Endothelial cell (in vitro differentiated cells): ENCODE measurements at regions not wholly inside any gene's neighbourhood (a gene's known extent, or its start where the extent isn't known, plus 50 kb on each side); places are given as distances from the start of the nearest gene placed in this dataset.

ENCODE experiments used
- DNase-seq: peaks from one replicate; pipeline ENCODE4 v3.0.0; 2021; ENCODE audit warnings: low spot score
- H3K27ac Mint-ChIP-seq: one replicate; pipeline ENCODE4 v1.8.0; 2021; ENCODE audit warnings: mixed read lengths, inconsistent platforms; ENCODE audit not compliant: unreplicated experiment
- H3K27me3 Mint-ChIP-seq: one replicate; pipeline ENCODE4 v1.8.0; 2021; ENCODE audit warnings: mild to moderate bottlenecking, moderate library complexity, mixed read lengths, inconsistent platforms; ENCODE audit not compliant: unreplicated experiment
- H3K36me3 Mint-ChIP-seq: one replicate; pipeline ENCODE4 v1.8.0; 2021; ENCODE audit warnings: mild to moderate bottlenecking, low read depth, mixed read lengths, inconsistent platforms; ENCODE audit not compliant: unreplicated experiment
- H3K4me1 Mint-ChIP-seq: one replicate; pipeline ENCODE4 v1.8.0; 2021; ENCODE audit warnings: mild to moderate bottlenecking, mixed read lengths, inconsistent platforms; ENCODE audit not compliant: unreplicated experiment
- H3K4me3 Mint-ChIP-seq: one replicate; pipeline ENCODE4 v1.8.0; 2021; ENCODE audit warnings: mild to moderate bottlenecking, mixed read lengths, inconsistent platforms; ENCODE audit not compliant: unreplicated experiment
- H3K9me3 Mint-ChIP-seq: one replicate; pipeline ENCODE4 v1.8.0; 2021; ENCODE audit warnings: mixed read lengths, inconsistent platforms; ENCODE audit not compliant: unreplicated experiment
- TF ChIP-seq, protein P1 (sequence below): fragments of 200-600 bp; sonication (generic); IDR thresholded peaks from one replicate; pipeline ENCODE4 v1.5.0; 2021; ENCODE audit warnings: antibody characterized with exemption; ENCODE audit not compliant: unreplicated experiment

DNA sequence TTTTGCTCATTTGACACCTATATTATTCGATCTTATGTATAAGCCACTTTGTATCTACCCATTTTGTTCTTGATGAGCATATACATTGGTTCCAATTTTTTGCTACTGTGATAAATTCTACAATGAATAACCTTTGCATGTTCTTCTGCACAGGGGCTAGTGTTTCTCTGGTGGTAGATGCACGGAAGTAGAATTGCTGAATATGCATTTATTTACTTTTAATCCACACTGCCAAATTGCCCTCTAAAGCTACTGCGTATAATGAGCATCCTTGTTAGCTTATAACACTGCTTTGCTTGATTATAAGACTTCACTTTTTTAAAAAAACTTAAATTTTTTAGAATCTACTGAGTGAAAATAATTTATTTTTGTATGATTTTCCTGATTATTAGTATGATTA is 84.2 kb upstream of the PIAS1 start:
- H3K4me3 Mint-ChIP-seq: no peak overlapping the region
- H3K36me3 Mint-ChIP-seq: no peaks in the 10 kb centered on the region
- TF ChIP-seq, protein P1, sequence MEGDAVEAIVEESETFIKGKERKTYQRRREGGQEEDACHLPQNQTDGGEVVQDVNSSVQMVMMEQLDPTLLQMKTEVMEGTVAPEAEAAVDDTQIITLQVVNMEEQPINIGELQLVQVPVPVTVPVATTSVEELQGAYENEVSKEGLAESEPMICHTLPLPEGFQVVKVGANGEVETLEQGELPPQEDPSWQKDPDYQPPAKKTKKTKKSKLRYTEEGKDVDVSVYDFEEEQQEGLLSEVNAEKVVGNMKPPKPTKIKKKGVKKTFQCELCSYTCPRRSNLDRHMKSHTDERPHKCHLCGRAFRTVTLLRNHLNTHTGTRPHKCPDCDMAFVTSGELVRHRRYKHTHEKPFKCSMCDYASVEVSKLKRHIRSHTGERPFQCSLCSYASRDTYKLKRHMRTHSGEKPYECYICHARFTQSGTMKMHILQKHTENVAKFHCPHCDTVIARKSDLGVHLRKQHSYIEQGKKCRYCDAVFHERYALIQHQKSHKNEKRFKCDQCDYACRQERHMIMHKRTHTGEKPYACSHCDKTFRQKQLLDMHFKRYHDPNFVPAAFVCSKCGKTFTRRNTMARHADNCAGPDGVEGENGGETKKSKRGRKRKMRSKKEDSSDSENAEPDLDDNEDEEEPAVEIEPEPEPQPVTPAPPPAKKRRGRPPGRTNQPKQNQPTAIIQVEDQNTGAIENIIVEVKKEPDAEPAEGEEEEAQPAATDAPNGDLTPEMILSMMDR: no peak
- no peaks in the 10 kb centered on the region for H3K9me3 Mint-ChIP-seq
- H3K4me1 Mint-ChIP-seq: peaks cover 19% of the 10 kb centered on the region
- DNase-seq: no peak
- no peaks in the 10 kb centered on the region for H3K27me3 Mint-ChIP-seq
- no peak overlapping the region for H3K27ac Mint-ChIP-seq

DNA sequence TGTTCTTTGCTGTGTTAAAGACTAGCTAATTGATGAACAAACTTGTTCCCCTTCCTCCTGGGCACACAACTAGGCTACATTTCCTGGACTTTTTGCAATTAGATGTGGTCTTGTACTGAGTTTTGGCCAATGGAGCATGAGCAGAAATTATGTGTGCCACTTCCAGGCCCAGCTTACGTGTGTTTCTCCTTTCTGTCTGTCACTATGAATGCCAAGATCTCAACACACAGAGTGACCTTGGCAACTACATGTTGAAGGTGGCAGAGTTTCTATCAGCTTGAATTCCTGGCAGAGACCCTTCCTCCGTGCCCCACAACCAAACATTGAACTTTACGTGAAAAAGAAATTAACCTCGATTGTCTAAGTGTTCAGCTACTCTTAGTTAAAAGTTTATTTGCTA is 81.7 kb upstream of the PIAS1 start:
- Mint-ChIP-seq H3K27me3 (no peaks in the 10 kb centered on the region), H3K9me3 (no peaks in the 10 kb centered on the region), H3K4me1 (peaks cover 18% of the 10 kb centered on the region), H3K36me3 (no peaks in the 10 kb centered on the region), H3K27ac (no peak overlapping the region), H3K4me3 (no peak overlapping the region)
- TF ChIP-seq, protein P1: no peak
- DNase-seq: no peak

DNA sequence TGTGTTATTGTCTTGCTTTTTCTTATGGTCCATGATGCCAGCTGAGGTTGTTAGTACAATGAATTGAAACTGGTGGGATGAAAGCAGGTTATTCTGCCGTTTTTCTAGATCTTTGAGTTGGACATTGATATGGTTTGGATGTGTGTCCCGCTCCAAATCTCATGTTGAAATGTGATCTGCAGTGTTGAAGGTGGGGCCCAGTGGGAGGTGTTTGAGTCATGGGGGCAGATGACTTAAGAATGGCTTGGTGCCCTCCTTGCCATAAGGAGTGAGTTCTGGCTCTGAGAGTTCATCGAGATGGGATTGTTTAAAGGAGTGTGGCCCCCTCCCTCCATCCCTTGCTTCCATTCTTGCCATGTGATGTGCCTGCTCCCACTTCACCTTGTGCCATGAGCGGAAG is 80.3 kb upstream of the PIAS1 start:
- Mint-ChIP-seq H3K4me1 (peaks cover 5% of the 10 kb centered on the region), H3K9me3 (no peaks in the 10 kb centered on the region), H3K27ac (no peak overlapping the region), H3K4me3 (no peak overlapping the region), H3K36me3 (no peaks in the 10 kb centered on the region), H3K27me3 (no peaks in the 10 kb centered on the region)
- TF ChIP-seq, protein P1: no peak
- no peak for DNase-seq

DNA sequence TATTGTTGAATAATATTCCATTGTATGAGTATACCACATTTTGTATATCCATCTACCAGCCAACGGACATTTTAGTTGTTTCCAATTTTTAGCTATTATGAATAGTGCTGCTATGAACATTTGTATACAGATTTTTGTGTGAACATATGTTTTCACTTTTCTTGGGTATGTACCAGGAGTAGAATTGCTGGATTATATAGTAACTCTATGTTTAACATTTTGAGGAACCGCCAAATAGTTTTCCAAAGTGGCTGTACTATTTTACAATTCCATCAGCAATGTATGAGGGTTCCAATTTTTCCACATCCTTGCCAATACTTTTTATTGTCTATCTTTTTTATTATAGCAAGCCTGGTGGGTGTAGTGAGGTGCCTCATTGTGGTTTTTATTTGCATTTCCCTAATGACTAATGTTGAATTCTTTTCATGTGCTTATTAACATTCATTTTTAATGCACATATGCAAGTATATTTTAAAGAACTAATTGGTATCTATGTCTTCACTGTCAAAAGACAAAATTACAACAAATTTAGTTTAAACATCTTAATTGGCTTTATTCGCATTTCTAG is 77.5 kb upstream of the PIAS1 start:
- Mint-ChIP-seq H3K27me3 (peaks cover 4% of the 10 kb centered on the region), H3K4me3 (no peak overlapping the region), H3K4me1 (no peaks in the 10 kb centered on the region)

DNA sequence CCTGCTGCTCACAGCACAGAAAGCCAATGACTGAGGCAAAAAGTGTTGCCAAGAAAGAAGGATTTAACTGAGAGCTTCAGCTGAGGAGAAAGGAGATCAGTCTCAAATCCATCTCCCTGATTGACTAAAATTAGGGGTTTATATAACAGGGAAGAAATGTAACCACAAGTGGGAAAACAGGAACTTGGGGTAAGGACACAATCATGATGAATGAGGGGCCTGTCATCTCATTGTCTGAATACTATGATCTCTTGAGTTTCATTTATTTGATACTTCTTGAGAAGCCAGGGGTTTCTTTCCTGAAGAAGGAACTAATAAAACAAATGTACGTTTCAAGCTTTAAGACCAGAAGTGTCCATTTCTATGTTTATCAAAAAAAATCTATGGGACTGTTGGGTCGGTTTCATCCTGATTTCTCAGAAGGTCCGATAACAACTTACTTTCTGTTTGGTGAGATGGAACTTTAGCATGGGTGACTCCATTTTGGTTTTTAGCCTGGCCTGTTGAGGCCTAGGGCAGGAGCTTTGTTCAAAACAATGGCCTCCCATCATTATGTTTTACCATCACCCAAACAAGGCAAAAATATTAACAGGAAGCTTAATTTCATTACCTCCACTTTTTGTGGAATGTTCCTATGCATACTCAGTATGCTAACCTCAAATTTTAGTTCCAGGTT is 76.6 kb upstream of the PIAS1 start:
- no peaks in the 10 kb centered on the region for H3K9me3 Mint-ChIP-seq
- TF ChIP-seq, protein P1: no peak
- H3K4me3 Mint-ChIP-seq: no peak overlapping the region

More for the DNA sequence above, 77.5 kb upstream of the PIAS1 start:
- Mint-ChIP-seq H3K27ac (no peak overlapping the region), H3K36me3 (no peaks in the 10 kb centered on the region), H3K9me3 (no peaks in the 10 kb centered on the region)
- TF ChIP-seq, protein P1: no peak
- no peak for DNase-seq

More for the DNA sequence above, 76.6 kb upstream of the PIAS1 start:
- H3K27ac Mint-ChIP-seq: no peak overlapping the region
- H3K4me1 Mint-ChIP-seq: no peaks in the 10 kb centered on the region
- DNase-seq: no peak
- H3K27me3 Mint-ChIP-seq: peaks cover 4% of the 10 kb centered on the region
- no peaks in the 10 kb centered on the region for H3K36me3 Mint-ChIP-seq
